ENCODE measurements at regions not wholly inside any gene's neighbourhood (a gene's known extent, or its start where the extent isn't known, plus 50 kb on each side); places are given as distances from the start of the nearest gene placed in this dataset.

DNA sequence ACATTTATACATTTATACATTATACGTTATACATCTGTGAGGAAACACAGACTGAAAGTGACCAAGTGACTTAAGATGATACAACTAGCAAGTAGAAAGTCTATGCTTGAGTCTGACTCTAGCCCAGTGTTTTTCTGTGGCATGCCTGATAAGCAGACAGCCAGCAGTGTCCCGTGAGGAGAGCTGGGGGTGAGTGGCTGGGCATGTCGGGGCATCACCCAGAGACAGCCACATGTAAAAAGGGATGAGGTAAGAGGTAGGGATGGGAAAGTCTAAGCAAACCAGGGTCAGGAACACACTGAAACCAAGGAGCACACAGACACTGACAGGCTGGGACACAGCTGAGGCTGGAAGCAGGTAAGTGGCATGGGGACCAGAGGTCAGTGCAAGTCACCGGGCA is 333.2 kb downstream of the FOXO1 start:
- H3K79me2 ChIP-seq (ENCODE audit: low read depth) = no peaks in the 10 kb centered on the region
- no peak overlapping the region for H3K9ac ChIP-seq
- TF ChIP-seq EZH2phosphoT487 (IDR thresholded peaks at IDR 0.05) (no peak), EZH2 (IDR thresholded peaks at IDR 0.05) (no peak)
- TF ChIP-seq, protein P1, sequence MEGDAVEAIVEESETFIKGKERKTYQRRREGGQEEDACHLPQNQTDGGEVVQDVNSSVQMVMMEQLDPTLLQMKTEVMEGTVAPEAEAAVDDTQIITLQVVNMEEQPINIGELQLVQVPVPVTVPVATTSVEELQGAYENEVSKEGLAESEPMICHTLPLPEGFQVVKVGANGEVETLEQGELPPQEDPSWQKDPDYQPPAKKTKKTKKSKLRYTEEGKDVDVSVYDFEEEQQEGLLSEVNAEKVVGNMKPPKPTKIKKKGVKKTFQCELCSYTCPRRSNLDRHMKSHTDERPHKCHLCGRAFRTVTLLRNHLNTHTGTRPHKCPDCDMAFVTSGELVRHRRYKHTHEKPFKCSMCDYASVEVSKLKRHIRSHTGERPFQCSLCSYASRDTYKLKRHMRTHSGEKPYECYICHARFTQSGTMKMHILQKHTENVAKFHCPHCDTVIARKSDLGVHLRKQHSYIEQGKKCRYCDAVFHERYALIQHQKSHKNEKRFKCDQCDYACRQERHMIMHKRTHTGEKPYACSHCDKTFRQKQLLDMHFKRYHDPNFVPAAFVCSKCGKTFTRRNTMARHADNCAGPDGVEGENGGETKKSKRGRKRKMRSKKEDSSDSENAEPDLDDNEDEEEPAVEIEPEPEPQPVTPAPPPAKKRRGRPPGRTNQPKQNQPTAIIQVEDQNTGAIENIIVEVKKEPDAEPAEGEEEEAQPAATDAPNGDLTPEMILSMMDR (IDR thresholded peaks at IDR 0.05) = no peak
- H3K4me2 ChIP-seq = no peak overlapping the region
- no peaks in the 10 kb centered on the region for H3K36me3 ChIP-seq
- H3K36me3 Mint-ChIP-seq = no peaks in the 10 kb centered on the region
- H3K9me3 Mint-ChIP-seq = peaks cover 4% of the 10 kb centered on the region
- H3F3A ChIP-seq (ENCODE audit: low read depth) = no peaks in the 10 kb centered on the region
- no peaks in the 10 kb centered on the region for H4K20me1 ChIP-seq (ENCODE audit: low read depth)
- H3K27me3 ChIP-seq = no peaks in the 10 kb centered on the region
- no peak overlapping the region for H2AFZ ChIP-seq (replicated peaks)
- DNase-seq (ENCODE audit: low spot score) = no peak
- H3K27ac ChIP-seq = no peak overlapping the region
- H3K27me3 Mint-ChIP-seq (ENCODE audit: insufficient read depth, low read depth) = peaks cover 4% of the 10 kb centered on the region
- no peak overlapping the region for H3K4me3 ChIP-seq
- H3K4me1 Mint-ChIP-seq = peaks cover 9% of the 10 kb centered on the region
- no peak overlapping the region for H3K27ac Mint-ChIP-seq
- no peaks in the 10 kb centered on the region for H3K4me1 ChIP-seq
- H3K9me3 ChIP-seq (ENCODE audit: low read depth) = no peaks in the 10 kb centered on the region
- H3K4me3 Mint-ChIP-seq = no peak overlapping the region

DNA sequence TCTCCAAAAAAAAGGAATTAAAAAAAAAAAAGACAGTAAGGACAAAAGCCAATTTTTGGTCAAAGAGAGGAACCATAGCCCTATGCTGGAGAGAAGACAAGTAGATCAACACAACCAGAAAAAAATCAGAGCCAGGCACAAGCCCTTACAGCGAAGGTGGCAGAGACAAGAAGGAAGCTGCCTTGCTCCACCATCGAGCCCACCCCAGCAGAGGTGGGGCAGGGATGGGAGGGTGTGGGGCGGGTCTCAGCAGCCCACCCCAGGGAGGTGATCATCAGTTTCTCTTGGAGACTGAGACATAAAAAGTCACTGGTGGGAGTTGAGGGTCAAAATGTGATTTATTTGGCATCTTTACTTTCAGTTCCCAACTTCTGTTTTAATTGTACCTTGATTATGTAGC is 332.4 kb downstream of the FOXO1 start:
- Histone ChIP-seq H3F3A (ENCODE audit: low read depth) (no peaks in the 10 kb centered on the region), H4K20me1 (ENCODE audit: low read depth) (no peaks in the 10 kb centered on the region), H3K27ac (no peak overlapping the region), H3K36me3 (no peaks in the 10 kb centered on the region), H3K4me2 (no peak overlapping the region), H3K4me1 (no peaks in the 10 kb centered on the region), H3K4me3 (no peak overlapping the region), H3K9me3 (ENCODE audit: low read depth) (no peaks in the 10 kb centered on the region), H3K79me2 (ENCODE audit: low read depth) (no peaks in the 10 kb centered on the region), H3K9ac (no peak overlapping the region), H2AFZ (replicated peaks) (no peak overlapping the region), H3K27me3 (no peaks in the 10 kb centered on the region)
- Mint-ChIP-seq H3K27ac (no peak overlapping the region), H3K36me3 (no peaks in the 10 kb centered on the region), H3K27me3 (ENCODE audit: insufficient read depth, low read depth) (peaks cover 4% of the 10 kb centered on the region), H3K4me1 (peaks cover 9% of the 10 kb centered on the region), H3K4me3 (no peak overlapping the region), H3K9me3 (peaks cover 4% of the 10 kb centered on the region)
- TF ChIP-seq EZH2 (IDR thresholded peaks at IDR 0.05) = no peak
- TF ChIP-seq, protein P1 (IDR thresholded peaks at IDR 0.05) = no peak
- DNase-seq (ENCODE audit: low spot score) = no peak

DNA sequence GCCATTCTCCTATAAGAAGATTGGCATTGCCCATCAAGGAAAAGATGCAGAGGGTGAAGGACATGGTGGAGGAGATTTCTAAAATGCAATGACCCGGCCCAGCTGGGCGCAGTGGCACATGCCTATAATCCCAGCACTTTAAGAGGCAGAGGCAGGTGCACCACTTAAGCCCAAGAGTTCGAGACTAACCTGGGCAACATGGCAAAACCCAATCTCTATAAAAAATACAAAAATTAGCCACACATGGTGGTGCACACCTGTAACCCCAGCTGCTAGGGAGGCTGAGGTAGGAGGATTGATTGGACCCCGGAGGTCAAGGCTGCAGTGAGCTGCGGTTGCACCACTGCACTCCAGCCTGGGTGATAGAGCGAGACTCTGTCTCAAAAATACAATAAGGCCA is 331.8 kb downstream of the FOXO1 start:
- Mint-ChIP-seq H3K27ac (no peak overlapping the region), H3K27me3 (ENCODE audit: insufficient read depth, low read depth) (peaks cover 4% of the 10 kb centered on the region), H3K4me1 (peaks cover 9% of the 10 kb centered on the region), H3K9me3 (peaks cover 4% of the 10 kb centered on the region), H3K4me3 (no peak overlapping the region), H3K36me3 (no peaks in the 10 kb centered on the region)
- Histone ChIP-seq H3K27ac (no peak overlapping the region), H3K36me3 (no peaks in the 10 kb centered on the region), H3K4me3 (no peak overlapping the region), H3K27me3 (no peaks in the 10 kb centered on the region), H2AFZ (replicated peaks) (no peak overlapping the region), H4K20me1 (ENCODE audit: low read depth) (no peaks in the 10 kb centered on the region), H3K9me3 (ENCODE audit: low read depth) (no peaks in the 10 kb centered on the region), H3K79me2 (ENCODE audit: low read depth) (no peaks in the 10 kb centered on the region), H3K4me1 (no peaks in the 10 kb centered on the region), H3F3A (ENCODE audit: low read depth) (no peaks in the 10 kb centered on the region), H3K4me2 (no peak overlapping the region), H3K9ac (no peak overlapping the region)
- TF ChIP-seq, protein P1 (IDR thresholded peaks at IDR 0.05) = no peak
- no peak for TF ChIP-seq EZH2phosphoT487 (IDR thresholded peaks at IDR 0.05)
- DNase-seq (ENCODE audit: low spot score) = no peak
